ENCODE measurements at regions not wholly inside any gene's neighbourhood (a gene's known extent, or its start where the extent isn't known, plus 50 kb on each side); places are given as distances from the start of the nearest gene placed in this dataset.

- H3K9me3 Mint-ChIP-seq: no peaks in the 10 kb centered on the region
- peaks cover 61% of the 10 kb centered on the region for H3K27me3 Mint-ChIP-seq (ENCODE audit: insufficient read depth)
- no peak overlapping the region for H3K27ac Mint-ChIP-seq
- H3K4me1 Mint-ChIP-seq (ENCODE audit: low read depth): no peaks in the 10 kb centered on the region
- TF ChIP-seq CTCF (IDR thresholded peaks at IDR 0.05): no peak
- H3K36me3 Mint-ChIP-seq (ENCODE audit: low read depth): no peaks in the 10 kb centered on the region
- H3K4me3 Mint-ChIP-seq: no peak overlapping the region
- DNase-seq: no peak
These were observed 322.8 kb downstream of the UACA start for GRCh38 chr15:70440416-70441138.

- no peaks in the 10 kb centered on the region for H3K4me1 Mint-ChIP-seq (ENCODE audit: low read depth)
- no peak overlapping the region for H3K4me3 Mint-ChIP-seq
- DNase-seq: no peak
- H3K9me3 Mint-ChIP-seq: no peaks in the 10 kb centered on the region
- no peak overlapping the region for H3K27ac Mint-ChIP-seq
- no peaks in the 10 kb centered on the region for H3K36me3 Mint-ChIP-seq (ENCODE audit: low read depth)
- no peak for TF ChIP-seq CTCF (IDR thresholded peaks at IDR 0.05)
- peaks cover 63% of the 10 kb centered on the region for H3K27me3 Mint-ChIP-seq (ENCODE audit: insufficient read depth)
These were observed 323.5 kb downstream of the UACA start for GRCh38 chr15:70439880-70440279.

- TF ChIP-seq CTCF (IDR thresholded peaks at IDR 0.05): no peak
- Mint-ChIP-seq H3K4me1 (ENCODE audit: low read depth) (no peaks in the 10 kb centered on the region), H3K27me3 (ENCODE audit: insufficient read depth) (peaks cover 59% of the 10 kb centered on the region), H3K27ac (no peak overlapping the region), H3K9me3 (no peaks in the 10 kb centered on the region), H3K36me3 (ENCODE audit: low read depth) (no peaks in the 10 kb centered on the region), H3K4me3 (no peak overlapping the region)
- DNase-seq: no peak
These were observed 324.0 kb downstream of the UACA start for GRCh38 chr15:70439304-70439877.

GRCh38 chr15:70438776-70439175, 324.6 kb downstream of the UACA start:
- H3K4me1 Mint-ChIP-seq (ENCODE audit: low read depth): no peaks in the 10 kb centered on the region
- no peak overlapping the region for H3K4me3 Mint-ChIP-seq
- no peak overlapping the region for H3K27ac Mint-ChIP-seq
- no peak for DNase-seq
- H3K9me3 Mint-ChIP-seq: no peaks in the 10 kb centered on the region
- TF ChIP-seq CTCF (IDR thresholded peaks at IDR 0.05): no peak
- peaks cover 62% of the 10 kb centered on the region for H3K27me3 Mint-ChIP-seq (ENCODE audit: insufficient read depth)
- no peaks in the 10 kb centered on the region for H3K36me3 Mint-ChIP-seq (ENCODE audit: low read depth)

GRCh38 chr15:70437882-70438451, 325.4 kb downstream of the UACA start:
- H3K36me3 Mint-ChIP-seq (ENCODE audit: low read depth): no peaks in the 10 kb centered on the region
- TF ChIP-seq CTCF (IDR thresholded peaks at IDR 0.05): no peak
- no peaks in the 10 kb centered on the region for H3K9me3 Mint-ChIP-seq
- H3K4me3 Mint-ChIP-seq: no peak overlapping the region
- no peak overlapping the region for H3K27ac Mint-ChIP-seq
- no peaks in the 10 kb centered on the region for H3K4me1 Mint-ChIP-seq (ENCODE audit: low read depth)
- H3K27me3 Mint-ChIP-seq (ENCODE audit: insufficient read depth): peaks cover 60% of the 10 kb centered on the region
- no peak for DNase-seq
